IMR-90 (cell line): ENCODE measurements at regions not wholly inside any gene's neighbourhood (a gene's known extent, or its start where the extent isn't known, plus 50 kb on each side); places are given as distances from the start of the nearest gene placed in this dataset.

Source experiments
- ATAC-seq: fragments of 200-7000 bp; cut with Tn5 transposase; 2 replicates; pipeline ENCODE4 v1.9.1; 2020; ENCODE audit warnings: low read depth, mild to moderate bottlenecking, moderate library complexity
- BruUV-seq: library from RNA; stranded (reverse); fragments of 400-500 nt; replicated peaks from 2 replicates; lab custom pipeline; 2021; lab: Mats Ljungman, UMichigan
- CTCF ChIA-PET: fragments of 300-600 bp; formaldehyde crosslinking; extraction: SDS; loops from one replicate; lab custom pipeline; 2021; ENCODE audit warnings: antibody characterized with exemption; lab: Yijun Ruan, JAX
- POLR2A ChIA-PET: fragments of 300-600 bp; sonication (Branson Sonifier 250); formaldehyde crosslinking; loops from one replicate; lab custom pipeline; 2022; ENCODE audit warnings: antibody characterized with exemption; ENCODE audit not compliant: unreplicated experiment; lab: Charles Lee
- DNase-seq: peaks from one replicate; pipeline ENCODE4 v3.0.0; 2013
- H2AFZ ChIP-seq: replicated peaks from 2 replicates; pipeline ENCODE3; 2013; ENCODE audit warnings: low read length, mild to moderate bottlenecking; ENCODE audit not compliant: poor library complexity
- H2AK5ac ChIP-seq: 2 replicates; pipeline ENCODE4 v1.6.1; 2013; ENCODE audit warnings: low read depth, low read length, inconsistent platforms
- H2AK9ac ChIP-seq: replicated peaks from 2 replicates; pipeline ENCODE3; 2013; ENCODE audit warnings: mild to moderate bottlenecking, low read depth, low read length, moderate library complexity; ENCODE audit not compliant: poor library complexity
- H2BK120ac ChIP-seq: 2 replicates; pipeline ENCODE4 v1.6.1; 2013; ENCODE audit warnings: low read depth, low read length, inconsistent platforms
- H2BK15ac ChIP-seq: 3 replicates; pipeline ENCODE4 v1.6.1; 2013; ENCODE audit warnings: low read depth, low read length, inconsistent platforms
- H2BK20ac ChIP-seq: 2 replicates; pipeline ENCODE4 v1.6.1; 2013; ENCODE audit warnings: low read depth, mild to moderate bottlenecking, inconsistent platforms, low read length, moderate library complexity
- H2BK5ac ChIP-seq: 2 replicates; pipeline ENCODE4 v1.6.1; 2013; ENCODE audit warnings: mild to moderate bottlenecking, low read depth, low read length, inconsistent platforms; ENCODE audit not compliant: poor library complexity, severe bottlenecking
- H3K14ac ChIP-seq: replicated peaks from 2 replicates; pipeline ENCODE4 v1.6.1; 2013; ENCODE audit warnings: low read depth, low read length, inconsistent platforms
- H3K18ac ChIP-seq: 2 replicates; pipeline ENCODE4 v1.6.1; 2013; ENCODE audit warnings: low read depth, low read length, control low read depth
- H3K23ac ChIP-seq: 2 replicates; pipeline ENCODE4 v1.6.1; 2013; ENCODE audit warnings: low read depth, low read length, inconsistent platforms
- H3K27ac ChIP-seq: 2 replicates; pipeline ENCODE4 v1.5.1; 2013; ENCODE audit warnings: mild to moderate bottlenecking, control low read depth, low read length; ENCODE audit not compliant: insufficient read depth
- H3K27me3 ChIP-seq: 2 replicates; pipeline ENCODE4 v1.6.1; 2013; ENCODE audit warnings: low read length; ENCODE audit not compliant: control insufficient read depth, insufficient read depth
- H3K36me3 ChIP-seq: 2 replicates; pipeline ENCODE4 v1.6.1; 2013; ENCODE audit warnings: low read length, mixed read lengths; ENCODE audit not compliant: control insufficient read depth, insufficient read depth
- H3K4ac ChIP-seq: 2 replicates; pipeline ENCODE4 v1.6.1; 2013; ENCODE audit warnings: low read depth, low read length, inconsistent platforms
- H3K4me1 ChIP-seq: 2 replicates; pipeline ENCODE4 v1.6.1; 2013; ENCODE audit warnings: low read length, mixed read lengths; ENCODE audit not compliant: control insufficient read depth, insufficient read depth
- H3K4me2 ChIP-seq: 2 replicates; pipeline ENCODE4 v1.6.1; 2013; ENCODE audit warnings: low read depth, mild to moderate bottlenecking, control low read depth, low read length, moderate library complexity
- H3K4me3 ChIP-seq: 2 replicates; pipeline ENCODE4 v1.5.1; 2013; ENCODE audit warnings: low read depth, mild to moderate bottlenecking, control low read depth, low read length, moderate library complexity; ENCODE audit not compliant: insufficient read depth
- H3K56ac ChIP-seq: 2 replicates; pipeline ENCODE4 v1.6.1; 2013; ENCODE audit warnings: low read length, inconsistent platforms; ENCODE audit not compliant: insufficient read depth; ENCODE audit errors: extremely low read depth
- H3K79me1 ChIP-seq, 2 experiments: 2 replicates each; pipeline ENCODE4 v1.6.1; 2013; ENCODE audit warnings: low read length in 2 of 2, inconsistent platforms in 1 of 2, low read depth in 1 of 2
- H3K9ac ChIP-seq: 2 replicates; pipeline ENCODE4 v1.6.1; 2013; ENCODE audit warnings: low read depth, low read length, control low read depth
- H3K9me1 ChIP-seq: 2 replicates; pipeline ENCODE4 v1.6.1; 2013; ENCODE audit warnings: low read length, inconsistent platforms; ENCODE audit not compliant: insufficient read depth
- H3K9me3 ChIP-seq: 2 replicates; pipeline ENCODE4 v1.6.1; 2013; ENCODE audit warnings: low read length; ENCODE audit not compliant: control insufficient read depth, insufficient read depth
- H4K20me1 ChIP-seq: 2 replicates; pipeline ENCODE4 v1.6.1; 2013; ENCODE audit warnings: low read length, inconsistent platforms; ENCODE audit not compliant: insufficient read depth
- H4K5ac ChIP-seq: 2 replicates; pipeline ENCODE4 v1.6.1; 2013; ENCODE audit warnings: mild to moderate bottlenecking, low read depth, low read length, control low read depth
- H4K8ac ChIP-seq, 2 experiments: 2 replicates each; pipeline ENCODE4 v1.6.1; 2013; ENCODE audit warnings: low read depth in 2 of 2, low read length in 2 of 2, control low read depth in 1 of 2, inconsistent platforms in 1 of 2
- H4K91ac ChIP-seq: 2 replicates; pipeline ENCODE4 v1.6.1; 2013; ENCODE audit warnings: low read depth, low read length, inconsistent platforms; ENCODE audit not compliant: insufficient read depth
- BHLHE40 ChIP-seq: fragments of 150-350 bp; IDR thresholded peaks from 2 replicates; pipeline ENCODE4 v1.6.1; 2016; ENCODE audit warnings: mild to moderate bottlenecking, low read depth, low read length
- CEBPB ChIP-seq: IDR thresholded peaks from 2 replicates; pipeline ENCODE4 v1.6.1; 2012; ENCODE audit warnings: low read depth, low read length, improper control_type of control experiment
- CHD1 ChIP-seq: IDR thresholded peaks from 2 replicates; pipeline ENCODE4 v1.6.1; 2012; ENCODE audit warnings: low read depth, low read length, improper control_type of control experiment
- FOS ChIP-seq: fragments of 150-350 bp; IDR thresholded peaks from 2 replicates; pipeline ENCODE4 v1.6.1; 2016; ENCODE audit warnings: low read depth, low read length
- MAFK ChIP-seq: IDR thresholded peaks from 2 replicates; pipeline ENCODE4 v1.6.1; 2012; ENCODE audit warnings: low read depth, low read length, improper control_type of control experiment
- MAZ ChIP-seq: IDR thresholded peaks from 2 replicates; pipeline ENCODE4 v1.6.1; 2012; ENCODE audit warnings: low read depth, mild to moderate bottlenecking, low read length, improper control_type of control experiment, moderate library complexity, borderline replicate concordance
- MXI1 ChIP-seq: IDR thresholded peaks from 2 replicates; pipeline ENCODE4 v1.6.1; 2012; ENCODE audit warnings: low read depth, mild to moderate bottlenecking, low read length, moderate library complexity, borderline replicate concordance
- NFE2L2 ChIP-seq: fragments of 150-350 bp; IDR thresholded peaks from 2 replicates; pipeline ENCODE4 v1.6.1; 2016; ENCODE audit warnings: low read depth, mild to moderate bottlenecking, low read length
- POLR2A ChIP-seq: IDR thresholded peaks from 2 replicates; pipeline ENCODE4 v1.6.1; 2012; ENCODE audit warnings: mild to moderate bottlenecking, low read depth, low read length
- RAD21 ChIP-seq: IDR thresholded peaks from 2 replicates; pipeline ENCODE4 v1.6.1; 2012; ENCODE audit warnings: low read length, improper control_type of control experiment
- RCOR1 ChIP-seq: IDR thresholded peaks from 2 replicates; pipeline ENCODE4 v1.6.1; 2012; ENCODE audit warnings: mild to moderate bottlenecking, low read length, improper control_type of control experiment; ENCODE audit not compliant: insufficient replicate concordance
- RFX5 ChIP-seq: IDR thresholded peaks from 2 replicates; pipeline ENCODE4 v1.8.0; 2012; ENCODE audit warnings: low read depth, mild to moderate bottlenecking, low read length, moderate library complexity
- SMC3 ChIP-seq: fragments of 150-350 bp; IDR thresholded peaks from 2 replicates; pipeline ENCODE4 v1.6.1; 2016; ENCODE audit warnings: low read depth, mild to moderate bottlenecking, antibody characterized with exemption, low read length, moderate library complexity
- WGBS, 2 experiments: methylation state at CpG; one replicate each; pipeline versions ENCODE4 v1.1.5 to v1.1.7; 2013; ENCODE audit warnings: missing lambda C conversion rate in 2 of 2; ENCODE audit not compliant: insufficient read length in 1 of 2; ENCODE audit errors: extremely low coverage in 2 of 2; 5-methylcytosine and 5-hydroxymethylcytosine counted together
- dilution Hi-C: fragments of 300-500 bp; cut with HindIII; formaldehyde crosslinking; loops from one replicate; pipeline ENCODE4 v1.14.3; 2018; ENCODE audit warnings: low sequenced_read_pairs; ENCODE audit not compliant: unreplicated experiment
- in situ Hi-C: fragments of 300-500 bp; cut with MboI; formaldehyde crosslinking; loops from 3 replicates; pipeline ENCODE4 v1.14.3; 2019; ENCODE audit warnings: low sequenced_read_pairs, inconsistent platforms, mixed read lengths
- intact Hi-C: fragments of 100-400 bp; cut with micrococcal nuclease; formaldehyde crosslinking; loops from 2 replicates; pipeline ENCODE4 v1.10.0; 2022
- TF ChIP-seq, protein P1 (sequence below): conservative IDR thresholded peaks from 2 replicates; pipeline ENCODE4 v1.5.1; 2012; ENCODE audit warnings: mild to moderate bottlenecking, low read depth, low read length, improper control_type of control experiment
- TF ChIP-seq, protein P2 (sequence below): fragments of 150-350 bp; IDR thresholded peaks from 2 replicates; pipeline ENCODE4 v1.6.1; 2016; ENCODE audit warnings: low read depth, mild to moderate bottlenecking, low read length, moderate library complexity, borderline replicate concordance
- TF ChIP-seq, protein P3 (sequence below): fragments of 150-350 bp; IDR thresholded peaks from 2 replicates; pipeline ENCODE4 v1.6.1; 2017; ENCODE audit warnings: mild to moderate bottlenecking, antibody characterized with exemption, low read length, low read depth

DNA sequence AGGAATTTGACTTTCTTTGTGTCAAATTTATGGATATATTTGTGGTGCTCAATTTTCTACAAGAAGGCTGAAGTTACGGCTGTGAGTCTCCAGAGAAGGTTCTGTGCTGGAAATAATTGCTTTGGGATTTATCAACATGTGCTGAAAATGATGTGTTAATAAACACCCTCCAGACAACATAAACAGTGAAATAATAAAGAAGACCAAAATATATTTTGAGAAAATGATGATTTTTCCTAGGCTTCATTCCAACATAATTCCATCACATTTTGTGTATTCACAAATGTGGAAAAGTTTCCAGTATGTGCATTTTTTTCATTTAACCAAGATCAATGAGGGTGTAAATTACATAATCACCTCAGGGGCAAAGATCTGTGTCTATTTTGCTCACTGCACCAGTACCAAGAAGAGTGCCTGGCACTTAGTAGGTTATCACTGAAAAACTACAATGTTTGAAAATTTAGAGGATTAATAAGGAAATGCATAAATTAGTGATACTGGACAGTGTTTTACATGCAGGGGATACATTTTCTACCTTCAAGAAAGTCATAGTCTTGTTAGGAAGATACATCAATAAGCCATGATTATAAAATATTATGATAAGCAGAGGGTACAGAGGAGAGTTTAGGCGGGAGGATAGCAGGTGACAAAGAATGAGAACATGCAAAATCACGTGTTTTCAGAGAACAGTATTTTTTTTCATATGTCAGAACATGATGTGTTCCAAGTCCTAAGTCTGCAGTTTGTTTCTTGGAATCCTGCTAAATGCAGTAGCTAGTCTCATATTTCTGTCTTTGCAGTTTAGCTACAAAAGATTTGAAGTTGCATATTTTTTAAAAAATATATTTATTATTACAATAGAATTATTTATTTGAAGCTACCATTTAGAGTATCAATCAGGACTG lies 127.6 kb upstream of the DLGAP1 start:
- Histone ChIP-seq H2AK9ac (no peak overlapping the region), H4K8ac (no peak overlapping the region), H3K9me3 (peaks cover 14% of the 10 kb centered on the region), H3K23ac (no peak overlapping the region), H3K14ac (no peak overlapping the region), H4K5ac (no peak overlapping the region), H4K20me1 (no peaks in the 10 kb centered on the region), H3K4me3 (no peak overlapping the region), H2BK5ac (no peak overlapping the region), H2BK15ac (no peak overlapping the region), H4K91ac (no peak overlapping the region), H3K56ac (no peak overlapping the region), H2BK120ac (no peak overlapping the region), H3K9ac (no peak overlapping the region), H3K27ac (no peak overlapping the region), H2AK5ac (no peak overlapping the region), H2BK20ac (no peak overlapping the region), H2AFZ (no peak overlapping the region), H3K4ac (no peak overlapping the region), H3K18ac (no peak overlapping the region), H3K4me1 (no peaks in the 10 kb centered on the region), H3K27me3 (no peaks in the 10 kb centered on the region), H3K4me2 (no peak overlapping the region), H3K79me1 (no peaks in the 10 kb centered on the region), H3K36me3 (no peaks in the 10 kb centered on the region), H3K9me1 (no peaks in the 10 kb centered on the region)
- in situ Hi-C loops, result no loop called here
- ATAC-seq (no peak), DNase-seq (no peak)
- intact Hi-C loops, result no loop called here
- BruUV-seq, result no TSS peak
- ChIA-PET POLR2A (no interaction called here), CTCF (no interaction called here)
- TF ChIP-seq, protein P1, sequence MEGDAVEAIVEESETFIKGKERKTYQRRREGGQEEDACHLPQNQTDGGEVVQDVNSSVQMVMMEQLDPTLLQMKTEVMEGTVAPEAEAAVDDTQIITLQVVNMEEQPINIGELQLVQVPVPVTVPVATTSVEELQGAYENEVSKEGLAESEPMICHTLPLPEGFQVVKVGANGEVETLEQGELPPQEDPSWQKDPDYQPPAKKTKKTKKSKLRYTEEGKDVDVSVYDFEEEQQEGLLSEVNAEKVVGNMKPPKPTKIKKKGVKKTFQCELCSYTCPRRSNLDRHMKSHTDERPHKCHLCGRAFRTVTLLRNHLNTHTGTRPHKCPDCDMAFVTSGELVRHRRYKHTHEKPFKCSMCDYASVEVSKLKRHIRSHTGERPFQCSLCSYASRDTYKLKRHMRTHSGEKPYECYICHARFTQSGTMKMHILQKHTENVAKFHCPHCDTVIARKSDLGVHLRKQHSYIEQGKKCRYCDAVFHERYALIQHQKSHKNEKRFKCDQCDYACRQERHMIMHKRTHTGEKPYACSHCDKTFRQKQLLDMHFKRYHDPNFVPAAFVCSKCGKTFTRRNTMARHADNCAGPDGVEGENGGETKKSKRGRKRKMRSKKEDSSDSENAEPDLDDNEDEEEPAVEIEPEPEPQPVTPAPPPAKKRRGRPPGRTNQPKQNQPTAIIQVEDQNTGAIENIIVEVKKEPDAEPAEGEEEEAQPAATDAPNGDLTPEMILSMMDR, result no peak
- TF ChIP-seq, protein P2, sequence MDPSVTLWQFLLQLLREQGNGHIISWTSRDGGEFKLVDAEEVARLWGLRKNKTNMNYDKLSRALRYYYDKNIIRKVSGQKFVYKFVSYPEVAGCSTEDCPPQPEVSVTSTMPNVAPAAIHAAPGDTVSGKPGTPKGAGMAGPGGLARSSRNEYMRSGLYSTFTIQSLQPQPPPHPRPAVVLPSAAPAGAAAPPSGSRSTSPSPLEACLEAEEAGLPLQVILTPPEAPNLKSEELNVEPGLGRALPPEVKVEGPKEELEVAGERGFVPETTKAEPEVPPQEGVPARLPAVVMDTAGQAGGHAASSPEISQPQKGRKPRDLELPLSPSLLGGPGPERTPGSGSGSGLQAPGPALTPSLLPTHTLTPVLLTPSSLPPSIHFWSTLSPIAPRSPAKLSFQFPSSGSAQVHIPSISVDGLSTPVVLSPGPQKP, result no peak
- TF ChIP-seq MAFK (no peak), SMC3 (no peak), MXI1 (no peak), BHLHE40 (no peak), RAD21 (no peak), RCOR1 (no peak), MAZ (no peak), CHD1 (no peak), RFX5 (no peak), NFE2L2 (no peak), FOS (no peak), POLR2A (no peak), CEBPB (no peak)
- TF ChIP-seq, protein P3, sequence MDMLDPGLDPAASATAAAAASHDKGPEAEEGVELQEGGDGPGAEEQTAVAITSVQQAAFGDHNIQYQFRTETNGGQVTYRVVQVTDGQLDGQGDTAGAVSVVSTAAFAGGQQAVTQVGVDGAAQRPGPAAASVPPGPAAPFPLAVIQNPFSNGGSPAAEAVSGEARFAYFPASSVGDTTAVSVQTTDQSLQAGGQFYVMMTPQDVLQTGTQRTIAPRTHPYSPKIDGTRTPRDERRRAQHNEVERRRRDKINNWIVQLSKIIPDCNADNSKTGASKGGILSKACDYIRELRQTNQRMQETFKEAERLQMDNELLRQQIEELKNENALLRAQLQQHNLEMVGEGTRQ, result no peak
- dilution Hi-C loops, result no loop called here
- no CpG with 5 or more reads among the region's 3 CpGs for WGBS, 2 experiments
